ENCODE measurements at regions not wholly inside any gene's neighbourhood (a gene's known extent, or its start where the extent isn't known, plus 50 kb on each side); places are given as distances from the start of the nearest gene placed in this dataset.

- Histone ChIP-seq H3K4me2 (ENCODE audit: low read depth, low read length) (no peak overlapping the region), H3K9ac (ENCODE audit: low read length) (no peak overlapping the region), H3K27me3 (replicated peaks; ENCODE audit: insufficient read depth, low read length) (no peaks in the 10 kb centered on the region), H3K9me3 (replicated peaks; ENCODE audit: insufficient read depth, low read length) (no peaks in the 10 kb centered on the region), H3K79me2 (ENCODE audit: low read length) (no peaks in the 10 kb centered on the region), H3K4me3 (ENCODE audit: low read length) (no peak overlapping the region), H3K4me1 (ENCODE audit: low read length) (peaks cover 4% of the 10 kb centered on the region; the same call in 1 of the 2 replicates), H3K9me2 (replicated peaks; ENCODE audit: insufficient read depth, low read length) (no peaks in the 10 kb centered on the region; the same call in 1 of the 2 replicates), H3F3A (ENCODE audit: insufficient read depth, low read length) (no peaks in the 10 kb centered on the region), H2AFZ (ENCODE audit: low read length) (no peak overlapping the region), H3K27ac (ENCODE audit: low read length) (no peak overlapping the region), H3K36me3 (replicated peaks; ENCODE audit: insufficient read depth, low read length) (no peaks in the 10 kb centered on the region), H4K20me1 (ENCODE audit: insufficient read depth, low read length) (no peaks in the 10 kb centered on the region)
- no peak for DNase-seq
- TF ChIP-seq EZH2 (optimal IDR thresholded peaks at IDR 0.05; ENCODE audit: low read depth, low read length) (no peak), CTCF (IDR thresholded peaks at IDR 0.05; ENCODE audit: low read length) (no peak), EZH2phosphoT487 (IDR thresholded peaks at IDR 0.05; ENCODE audit: low read length) (no peak)
Observed at GRCh38 chr4:80142394-80143306, 54.7 kb upstream of the PRDM8 start.

GRCh38 chr4:80141543-80141942 lies 55.8 kb upstream of the PRDM8 start:
- Histone ChIP-seq H4K20me1 (ENCODE audit: insufficient read depth, low read length) (no peaks in the 10 kb centered on the region), H3K9me2 (replicated peaks; ENCODE audit: insufficient read depth, low read length) (no peaks in the 10 kb centered on the region; the same call in 1 of the 2 replicates), H3K79me2 (ENCODE audit: low read length) (no peaks in the 10 kb centered on the region), H2AFZ (ENCODE audit: low read length) (no peak overlapping the region), H3K4me1 (ENCODE audit: low read length) (peaks cover 4% of the 10 kb centered on the region; the same call in 1 of the 2 replicates), H3K36me3 (replicated peaks; ENCODE audit: insufficient read depth, low read length) (no peaks in the 10 kb centered on the region), H3K27me3 (replicated peaks; ENCODE audit: insufficient read depth, low read length) (no peaks in the 10 kb centered on the region), H3K27ac (ENCODE audit: low read length) (no peak overlapping the region), H3F3A (ENCODE audit: insufficient read depth, low read length) (no peaks in the 10 kb centered on the region), H3K9ac (ENCODE audit: low read length) (no peak overlapping the region), H3K4me3 (ENCODE audit: low read length) (no peak overlapping the region), H3K9me3 (replicated peaks; ENCODE audit: insufficient read depth, low read length) (no peaks in the 10 kb centered on the region), H3K4me2 (ENCODE audit: low read depth, low read length) (no peak overlapping the region)
- TF ChIP-seq EZH2phosphoT487 (IDR thresholded peaks at IDR 0.05; ENCODE audit: low read length) (no peak), EZH2 (optimal IDR thresholded peaks at IDR 0.05; ENCODE audit: low read depth, low read length) (no peak), CTCF (IDR thresholded peaks at IDR 0.05; ENCODE audit: low read length) (no peak)
- no peak for DNase-seq

GRCh38 chr4:80140194-80140593 lies 57.1 kb upstream of the PRDM8 start:
- Histone ChIP-seq H3K79me2 (ENCODE audit: low read length) (no peaks in the 10 kb centered on the region), H4K20me1 (ENCODE audit: insufficient read depth, low read length) (no peaks in the 10 kb centered on the region), H3K27me3 (replicated peaks; ENCODE audit: insufficient read depth, low read length) (no peaks in the 10 kb centered on the region), H3K9me2 (replicated peaks; ENCODE audit: insufficient read depth, low read length) (no peaks in the 10 kb centered on the region; the same call in 1 of the 2 replicates), H3K36me3 (replicated peaks; ENCODE audit: insufficient read depth, low read length) (no peaks in the 10 kb centered on the region), H3K27ac (ENCODE audit: low read length) (no peak overlapping the region), H3K9me3 (replicated peaks; ENCODE audit: insufficient read depth, low read length) (no peaks in the 10 kb centered on the region), H3K4me3 (ENCODE audit: low read length) (no peak overlapping the region), H3K4me1 (ENCODE audit: low read length) (peaks cover 4% of the 10 kb centered on the region; the same call in 1 of the 2 replicates), H3F3A (ENCODE audit: insufficient read depth, low read length) (no peaks in the 10 kb centered on the region), H3K4me2 (ENCODE audit: low read depth, low read length) (no peak overlapping the region), H3K9ac (ENCODE audit: low read length) (no peak overlapping the region), H2AFZ (ENCODE audit: low read length) (no peak overlapping the region)
- TF ChIP-seq EZH2 (optimal IDR thresholded peaks at IDR 0.05; ENCODE audit: low read depth, low read length) (no peak), CTCF (IDR thresholded peaks at IDR 0.05; ENCODE audit: low read length) (no peak), EZH2phosphoT487 (IDR thresholded peaks at IDR 0.05; ENCODE audit: low read length) (no peak)
- no peak for DNase-seq

Data from MM.1S (cell line).